MCF 10A (cell line): ENCODE measurements at regions not wholly inside any gene's neighbourhood (a gene's known extent, or its start where the extent isn't known, plus 50 kb on each side); places are given as distances from the start of the nearest gene placed in this dataset.

ENCODE experiments used
- BruUV-seq: library from RNA; stranded (reverse); fragments of 400-500 nt; replicated peaks from 2 replicates; lab custom pipeline; 2021; lab: Mats Ljungman, UMichigan
- CTCF ChIA-PET: fragments of 300-600 bp; sonication (Branson Sonifier 250); formaldehyde crosslinking; extraction: SDS; loops from one replicate; lab custom pipeline; 2021; ENCODE audit warnings: antibody characterized with exemption, inconsistent platforms; lab: Yijun Ruan, JAX
- POLR2A ChIA-PET: fragments of 300-600, 350-650 bp; sonication (Branson Sonifier 250); formaldehyde crosslinking; extraction: SDS; loops from one replicate; lab custom pipeline; 2020; ENCODE audit warnings: antibody characterized with exemption, inconsistent platforms; lab: Yijun Ruan, JAX
- DNase-seq: peaks from one replicate; pipeline ENCODE4 v3.0.0-alpha.2; 2018; ENCODE audit not compliant: unreplicated experiment
- H3K27ac Mint-ChIP-seq: one replicate; pipeline ENCODE4 v1.8.0; 2022; ENCODE audit warnings: mild to moderate bottlenecking, low read depth, mixed read lengths; ENCODE audit not compliant: unreplicated experiment
- H3K27me3 Mint-ChIP-seq: one replicate; pipeline ENCODE4 v1.8.0; 2022; ENCODE audit warnings: mixed read lengths; ENCODE audit not compliant: insufficient read depth, unreplicated experiment
- H3K36me3 Mint-ChIP-seq: one replicate; pipeline ENCODE4 v1.8.0; 2022; ENCODE audit warnings: mild to moderate bottlenecking, moderate library complexity, mixed read lengths; ENCODE audit not compliant: insufficient read depth, unreplicated experiment
- H3K4me1 Mint-ChIP-seq: one replicate; pipeline ENCODE4 v1.8.0; 2022; ENCODE audit warnings: mixed read lengths; ENCODE audit not compliant: insufficient read depth, unreplicated experiment
- H3K4me3 Mint-ChIP-seq: one replicate; pipeline ENCODE4 v1.8.0; 2022; ENCODE audit warnings: mild to moderate bottlenecking, moderate library complexity, mixed read lengths; ENCODE audit not compliant: unreplicated experiment
- H3K9me3 Mint-ChIP-seq: one replicate; pipeline ENCODE4 v1.8.0; 2022; ENCODE audit warnings: mixed read lengths; ENCODE audit not compliant: unreplicated experiment
- CTCF ChIP-seq: fragments of 200-600 bp; IDR thresholded peaks from one replicate; pipeline ENCODE4 v1.8.0; 2022; ENCODE audit warnings: antibody characterized with exemption, mild to moderate bottlenecking; ENCODE audit not compliant: unreplicated experiment
- intact Hi-C: fragments of 100-400 bp; cut with micrococcal nuclease; formaldehyde crosslinking; loops from 2 replicates; pipeline ENCODE4 v1.14.1; 2022

DNA sequence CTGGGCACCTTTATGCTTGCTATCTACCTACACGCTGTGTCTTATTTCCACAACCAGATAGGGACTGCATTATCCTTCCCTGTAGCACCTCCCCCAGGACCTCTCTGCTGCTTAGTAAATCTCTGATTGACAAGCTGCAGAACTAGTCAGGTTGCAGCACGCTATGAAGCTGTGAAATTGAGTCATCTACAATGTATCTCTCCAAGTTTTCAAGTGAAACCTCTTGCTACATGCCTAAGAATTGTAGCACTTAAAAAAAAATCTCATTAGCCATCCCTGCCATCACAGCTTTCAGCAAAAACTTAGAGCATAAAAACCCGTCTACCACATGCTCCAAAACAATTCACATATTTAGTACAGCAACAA is 69.7 kb upstream of the FGFR2 start:
- no TSS peak for BruUV-seq
- CTCF ChIA-PET, result interaction anchor here (1.0 kb wide), 1 partner anchor 11 kb away, joined by 7 read pairs; no protein-coding TSS in a partner anchor
- POLR2A ChIA-PET, result interaction anchor here (1.0 to 1.3 kb wide), 2 partner anchors 10 to 43 kb away, joined by 4 to 5 read pairs; no protein-coding TSS in a partner anchor
- intact Hi-C loops, result no loop called here
- no peaks in the 10 kb centered on the region for H3K36me3 Mint-ChIP-seq
- no peak for TF ChIP-seq CTCF
- no peaks in the 10 kb centered on the region for H3K9me3 Mint-ChIP-seq
- H3K4me3 Mint-ChIP-seq, result no peak overlapping the region
- no peaks in the 10 kb centered on the region for H3K27me3 Mint-ChIP-seq
- no peak overlapping the region for H3K27ac Mint-ChIP-seq
- peak; percentile 53 for DNase-seq
- H3K4me1 Mint-ChIP-seq, result peaks cover 13% of the 10 kb centered on the region

- H3K4me3 Mint-ChIP-seq, result no peak overlapping the region
- no peak overlapping the region for H3K27ac Mint-ChIP-seq
- H3K27me3 Mint-ChIP-seq, result no peaks in the 10 kb centered on the region
- TF ChIP-seq CTCF, result no peak
- ChIA-PET POLR2A (no interaction called here), CTCF (no interaction called here)
- intact Hi-C loops, result no loop called here
- H3K4me1 Mint-ChIP-seq, result peaks cover 13% of the 10 kb centered on the region
- peak; percentile 36 for DNase-seq
- no peaks in the 10 kb centered on the region for H3K36me3 Mint-ChIP-seq
- H3K9me3 Mint-ChIP-seq, result no peaks in the 10 kb centered on the region
- no TSS peak for BruUV-seq
These were observed 67.6 kb upstream of the FGFR2 start for GRCh38 chr10:121665809-121666208.

- no peak for DNase-seq
These were observed 66.4 kb upstream of the FGFR2 start for GRCh38 chr10:121664671-121665070.

More at GRCh38 chr10:121664671-121665070, 66.4 kb upstream of the FGFR2 start:
- no TSS peak for BruUV-seq
- Mint-ChIP-seq H3K4me3 (no peak overlapping the region), H3K4me1 (peaks cover 13% of the 10 kb centered on the region), H3K27me3 (no peaks in the 10 kb centered on the region), H3K36me3 (no peaks in the 10 kb centered on the region), H3K27ac (no peak overlapping the region), H3K9me3 (no peaks in the 10 kb centered on the region)
- CTCF ChIA-PET, result no interaction called here
- POLR2A ChIA-PET, result interaction anchor here (0.6 kb wide), 1 partner anchor 40 kb away, joined by 3 read pairs; no protein-coding TSS in a partner anchor
- intact Hi-C loops, result no loop called here
- TF ChIP-seq CTCF, result no peak
